CD4-positive, alpha-beta T cell treated with Interleukin-21 for 1 hour (primary cell): ENCODE measurements at regions not wholly inside any gene's neighbourhood (a gene's known extent, or its start where the extent isn't known, plus 50 kb on each side); places are given as distances from the start of the nearest gene placed in this dataset.
A peak's percentile ranks its signal among the peaks of the same experiment; 100 is the strongest.

Experiments used
- DNase-seq: peaks from one replicate; pipeline ENCODE4 v3.0.0-alpha.2; 2020

GRCh38 chr9:8186560-8186959, 387.0 kb upstream of the DMAC1 start:
- no peak for DNase-seq

GRCh38 chr9:8183618-8184017, 384.0 kb upstream of the DMAC1 start:
- peak; percentile 1 for DNase-seq

- DNase-seq = no peak
Measured at GRCh38 chr9:8179381-8180053, 379.9 kb upstream of the DMAC1 start.

- DNase-seq = no peak
Measured at GRCh38 chr9:8172000-8172399, 372.4 kb upstream of the DMAC1 start.

- no peak for DNase-seq
Measured at GRCh38 chr9:8168916-8169438, 369.4 kb upstream of the DMAC1 start.

GRCh38 chr9:8160787-8161186, 361.2 kb upstream of the DMAC1 start:
- DNase-seq = no peak

GRCh38 chr9:8158574-8158973, 359.0 kb upstream of the DMAC1 start:
- DNase-seq = no peak

GRCh38 chr9:8157683-8158324, 358.2 kb upstream of the DMAC1 start:
- DNase-seq = no peak

GRCh38 chr9:8156346-8156745, 356.8 kb upstream of the DMAC1 start:
- no peak for DNase-seq

- no peak for DNase-seq
Measured at GRCh38 chr9:8155706-8156105, 356.1 kb upstream of the DMAC1 start.

GRCh38 chr9:8143677-8144076, 344.1 kb upstream of the DMAC1 start:
- DNase-seq = no peak

GRCh38 chr9:8140557-8140956, 341.0 kb upstream of the DMAC1 start:
- no peak for DNase-seq

GRCh38 chr9:8139756-8140155, 340.2 kb upstream of the DMAC1 start:
- DNase-seq = no peak

GRCh38 chr9:8136477-8136876, 336.9 kb upstream of the DMAC1 start:
- DNase-seq = no peak

- no peak for DNase-seq
Measured at GRCh38 chr9:8134635-8135034, 335.1 kb upstream of the DMAC1 start.

- no peak for DNase-seq
Measured at GRCh38 chr9:8133606-8134005, 334.0 kb upstream of the DMAC1 start.

GRCh38 chr9:8115570-8115969, 316.0 kb upstream of the DMAC1 start:
- DNase-seq = no peak

- DNase-seq = no peak
Measured at GRCh38 chr9:8114826-8115225, 315.2 kb upstream of the DMAC1 start.

GRCh38 chr9:8106362-8106761, 306.8 kb upstream of the DMAC1 start:
- no peak for DNase-seq

- DNase-seq = no peak
Measured at GRCh38 chr9:8101607-8102006, 302.0 kb upstream of the DMAC1 start.

- DNase-seq = no peak
Measured at GRCh38 chr9:8096091-8096490, 296.5 kb upstream of the DMAC1 start.

GRCh38 chr9:8095672-8096086, 296.1 kb upstream of the DMAC1 start:
- no peak for DNase-seq

GRCh38 chr9:8088477-8088876, 288.9 kb upstream of the DMAC1 start:
- no peak for DNase-seq

GRCh38 chr9:8085986-8086385, 286.4 kb upstream of the DMAC1 start:
- DNase-seq = no peak

GRCh38 chr9:8078641-8079140, 279.1 kb upstream of the DMAC1 start:
- DNase-seq = no peak
